ENCODE measurements at regions not wholly inside any gene's neighbourhood (a gene's known extent, or its start where the extent isn't known, plus 50 kb on each side); places are given as distances from the start of the nearest gene placed in this dataset.

- no peaks in the 10 kb centered on the region for H3K79me2 ChIP-seq (replicated peaks; ENCODE audit: insufficient read depth, low read length)
- no peaks in the 10 kb centered on the region for H3F3A ChIP-seq (ENCODE audit: insufficient read depth, low read length, poor library complexity, severe bottlenecking)
- TF ChIP-seq SMC3 (conservative IDR thresholded peaks at IDR 0.05; ENCODE audit: poor library complexity) = no peak
- no peak for TF ChIP-seq MXI1 (conservative IDR thresholded peaks at IDR 0.05; ENCODE audit: poor library complexity, severe bottlenecking)
- TF ChIP-seq EP300 (conservative IDR thresholded peaks at IDR 0.05; ENCODE audit: poor library complexity, severe bottlenecking) = no peak
- no peak for TF ChIP-seq EZH2 (IDR thresholded peaks at IDR 0.05; ENCODE audit: borderline replicate concordance, insufficient read depth, low read length, poor library complexity, severe bottlenecking)
- TF ChIP-seq REST (IDR thresholded peaks at IDR 0.05; ENCODE audit: borderline replicate concordance) = no peak
- no peak for TF ChIP-seq TAF1 (IDR thresholded peaks at IDR 0.05; ENCODE audit: low read depth)
- no peak for TF ChIP-seq CTCF (IDR thresholded peaks at IDR 0.05; ENCODE audit: poor library complexity, severe bottlenecking)
- no peak for TF ChIP-seq RAD21 (conservative IDR thresholded peaks at IDR 0.05)
- TF ChIP-seq POLR2AphosphoS5 (IDR thresholded peaks at IDR 0.05) = no peak
- H3K27ac ChIP-seq (ENCODE audit: low read length) = no peak overlapping the region
- no peaks in the 10 kb centered on the region for H3K9me3 ChIP-seq (ENCODE audit: low read length)
- H3K9ac ChIP-seq (ENCODE audit: low read length) = no peak overlapping the region
- H3K9me2 ChIP-seq (ENCODE audit: insufficient read depth, low read length) = no peaks in the 10 kb centered on the region
- H3K27me3 ChIP-seq (ENCODE audit: insufficient read depth, low read depth, low read length) = no peaks in the 10 kb centered on the region
- no peak overlapping the region for H3K4me3 ChIP-seq (ENCODE audit: low read length)
- H3K4me2 ChIP-seq (ENCODE audit: low read length) = no peak overlapping the region
- H3K36me3 ChIP-seq (ENCODE audit: insufficient read depth, low read length) = no peaks in the 10 kb centered on the region
- H4K20me1 ChIP-seq (ENCODE audit: insufficient read depth) = no peaks in the 10 kb centered on the region
- H2AFZ ChIP-seq (ENCODE audit: low read depth, low read length) = no peak overlapping the region
Observed at GRCh38 chr5:84718377-84718776, 333.7 kb upstream of the EDIL3 start.

GRCh38 chr5:84715686-84716085 lies 331.0 kb upstream of the EDIL3 start:
- Histone ChIP-seq H3K9me3 (ENCODE audit: low read length) (no peaks in the 10 kb centered on the region), H3K27me3 (ENCODE audit: insufficient read depth, low read depth, low read length) (no peaks in the 10 kb centered on the region), H3K27ac (ENCODE audit: low read length) (no peak overlapping the region), H3K9me2 (ENCODE audit: insufficient read depth, low read length) (no peaks in the 10 kb centered on the region), H4K20me1 (ENCODE audit: insufficient read depth) (no peaks in the 10 kb centered on the region), H2AFZ (ENCODE audit: low read depth, low read length) (no peak overlapping the region), H3K79me2 (replicated peaks; ENCODE audit: insufficient read depth, low read length) (no peaks in the 10 kb centered on the region), H3F3A (ENCODE audit: insufficient read depth, low read length, poor library complexity, severe bottlenecking) (no peaks in the 10 kb centered on the region), H3K4me3 (ENCODE audit: low read length) (no peak overlapping the region), H3K9ac (ENCODE audit: low read length) (no peak overlapping the region), H3K36me3 (ENCODE audit: insufficient read depth, low read length) (no peaks in the 10 kb centered on the region), H3K4me2 (ENCODE audit: low read length) (no peak overlapping the region)
- TF ChIP-seq TAF1 (IDR thresholded peaks at IDR 0.05; ENCODE audit: low read depth) = no peak
- TF ChIP-seq POLR2AphosphoS5 (IDR thresholded peaks at IDR 0.05) = no peak
- no peak for TF ChIP-seq REST (IDR thresholded peaks at IDR 0.05; ENCODE audit: borderline replicate concordance)
- no peak for TF ChIP-seq EZH2 (IDR thresholded peaks at IDR 0.05; ENCODE audit: borderline replicate concordance, insufficient read depth, low read length, poor library complexity, severe bottlenecking)
- no peak for TF ChIP-seq MXI1 (conservative IDR thresholded peaks at IDR 0.05; ENCODE audit: poor library complexity, severe bottlenecking)
- TF ChIP-seq SMC3 (conservative IDR thresholded peaks at IDR 0.05; ENCODE audit: poor library complexity) = no peak
- TF ChIP-seq RAD21 (conservative IDR thresholded peaks at IDR 0.05) = no peak
- TF ChIP-seq CTCF (IDR thresholded peaks at IDR 0.05; ENCODE audit: poor library complexity, severe bottlenecking) = no peak
- no peak for TF ChIP-seq EP300 (conservative IDR thresholded peaks at IDR 0.05; ENCODE audit: poor library complexity, severe bottlenecking)

Measured in neural cell (in vitro differentiated cells).